CD4-positive, alpha-beta memory T cell (primary cell): ENCODE measurements at regions not wholly inside any gene's neighbourhood (a gene's known extent, or its start where the extent isn't known, plus 50 kb on each side); places are given as distances from the start of the nearest gene placed in this dataset.

ENCODE experiments used
- CTCF ChIA-PET: fragments of 350-600 bp; sonication (Branson Sonifier 250); formaldehyde crosslinking; loops from one replicate; lab custom pipeline; 2021; ENCODE audit warnings: inconsistent platforms; ENCODE audit not compliant: partially characterized antibody; lab: Charles Lee
- POLR2A ChIA-PET: fragments of 350-600 bp; sonication (Branson Sonifier 250); formaldehyde crosslinking; loops from one replicate; lab custom pipeline; 2021; ENCODE audit not compliant: partially characterized antibody; lab: Charles Lee
- DNase-seq, 5 donors: peaks; one replicate each; pipeline versions ENCODE4 v3.0.0 to v3.0.0-alpha.2; 2020 to 2022; ENCODE audit warnings: mixed read lengths in 1 of 5
- H3K27ac ChIP-seq: one replicate; pipeline ENCODE4 v1.7.0; 2013; ENCODE audit warnings: low read depth, low read length
- H3K27me3 ChIP-seq: 2 replicates; pipeline ENCODE4 v1.7.0; 2013; ENCODE audit warnings: mild to moderate bottlenecking, low read length, moderate library complexity; ENCODE audit not compliant: insufficient read depth
- H3K36me3 ChIP-seq: 2 replicates; pipeline ENCODE4 v1.7.0; 2013; ENCODE audit warnings: mild to moderate bottlenecking, low read length, moderate library complexity; ENCODE audit not compliant: insufficient read depth
- H3K4me1 ChIP-seq: 2 replicates; pipeline ENCODE4 v1.7.0; 2013; ENCODE audit warnings: mild to moderate bottlenecking, low read length, moderate library complexity; ENCODE audit not compliant: insufficient read depth
- H3K4me3 ChIP-seq, 2 donors: one replicate each; pipeline ENCODE4 v1.7.0; 2013; ENCODE audit warnings: low read length in 2 of 2, mild to moderate bottlenecking in 1 of 2
- H3K9me3 ChIP-seq, 2 donors: one replicate each; pipeline ENCODE4 v1.7.0; 2013; ENCODE audit warnings: low read length in 2 of 2, control low read depth in 1 of 2; ENCODE audit not compliant: control insufficient read depth in 1 of 2
- H3K27ac Mint-ChIP-seq, 7 donors: one replicate each; pipeline ENCODE4 v1.8.0; 2020 to 2021; ENCODE audit warnings: mixed read lengths in 7 of 7, mild to moderate bottlenecking in 6 of 7, inconsistent platforms in 3 of 7, moderate library complexity in 3 of 7
- H3K27me3 Mint-ChIP-seq, 2 donors: one replicate each; pipeline ENCODE4 v1.8.0; 2020 to 2021; ENCODE audit warnings: mixed read lengths in 2 of 2
- H3K36me3 Mint-ChIP-seq, 2 donors: one replicate each; pipeline ENCODE4 v1.8.0; 2020 to 2021; ENCODE audit warnings: mixed read lengths in 2 of 2, inconsistent platforms in 1 of 2, mild to moderate bottlenecking in 1 of 2
- H3K4me1 Mint-ChIP-seq, 4 donors: one replicate each; pipeline ENCODE4 v1.8.0; 2020 to 2021; ENCODE audit warnings: mixed read lengths in 4 of 4, mild to moderate bottlenecking in 1 of 4
- H3K4me3 Mint-ChIP-seq, 8 donors: one replicate each; pipeline ENCODE4 v1.8.0; 2020 to 2021; ENCODE audit warnings: mixed read lengths in 8 of 8, mild to moderate bottlenecking in 7 of 8, moderate library complexity in 6 of 8, inconsistent platforms in 3 of 8
- H3K9me3 Mint-ChIP-seq, 8 donors: one replicate each; pipeline ENCODE4 v1.8.0; 2020 to 2021; ENCODE audit warnings: mixed read lengths in 8 of 8, mild to moderate bottlenecking in 5 of 8, inconsistent platforms in 3 of 8, moderate library complexity in 1 of 8
- intact Hi-C: fragments of 100-400 bp; cut with micrococcal nuclease; formaldehyde crosslinking; loops from one replicate; pipeline ENCODE4 v1.15.1; 2023

- no peaks in the 10 kb centered on the region for H3K36me3 ChIP-seq
- Mint-ChIP-seq H3K27me3 (peaks cover 0 to 3% of the 10 kb centered on the region in 2 donors), H3K9me3 (peaks cover 0 to 5% (median 0%) of the 10 kb centered on the region in 8 donors), H3K36me3 (no peaks in the 10 kb centered on the region), H3K4me3 (peak overlapping the region in 7 of 8 donors; percentile 17 to 80 (median 56)), H3K4me1 (peaks cover 4 to 7% (median 6%) of the 10 kb centered on the region in 4 donors), H3K27ac (peak overlapping the region in 4 of 7 donors; percentile 1 to 84 (median 20))
- POLR2A ChIA-PET = no interaction called here
- H3K27me3 ChIP-seq = no peaks in the 10 kb centered on the region
- H3K4me3 ChIP-seq = no peak overlapping the region
- intact Hi-C loops = no loop called here
- H3K4me1 ChIP-seq = no peaks in the 10 kb centered on the region
- DNase-seq = no peak
- no peaks in the 10 kb centered on the region for H3K9me3 ChIP-seq
- CTCF ChIA-PET = no interaction called here
- no peak overlapping the region for H3K27ac ChIP-seq
Measured at GRCh38 chrX:120680090-120680489, 50.2 kb upstream of the C1GALT1C1 start.
